Tibial nerve (tissue), 4 donors: ENCODE measurements at regions not wholly inside any gene's neighbourhood (a gene's known extent, or its start where the extent isn't known, plus 50 kb on each side); places are given as distances from the start of the nearest gene placed in this dataset.

Source experiments
- EP300 ChIP-seq, 2 donors: sonication (generic); formaldehyde crosslinking; IDR thresholded peaks; one replicate each; pipeline ENCODE4 v1.6.1; 2017; ENCODE audit warnings: antibody characterized with exemption in 2 of 2, mild to moderate bottlenecking in 1 of 2
- POLR2A ChIP-seq, 2 donors: fragments of 450-650 bp; IDR thresholded peaks; one replicate each; pipeline ENCODE4 v1.6.1; 2017; ENCODE audit warnings: antibody characterized with exemption in 2 of 2, mild to moderate bottlenecking in 2 of 2, moderate library complexity in 2 of 2
- TF ChIP-seq, protein P1 (sequence below), 5 experiments: fragments of 200-600 bp in 3 of 5; fragments of 450-650 bp in 2 of 5; sonication (generic) in 3 of 5; IDR thresholded peaks; one replicate each; pipeline ENCODE4 v1.5.1; 2016 to 2019; ENCODE audit warnings: antibody characterized with exemption in 5 of 5, mild to moderate bottlenecking in 3 of 5, moderate library complexity in 2 of 5

- TF ChIP-seq, protein P1, sequence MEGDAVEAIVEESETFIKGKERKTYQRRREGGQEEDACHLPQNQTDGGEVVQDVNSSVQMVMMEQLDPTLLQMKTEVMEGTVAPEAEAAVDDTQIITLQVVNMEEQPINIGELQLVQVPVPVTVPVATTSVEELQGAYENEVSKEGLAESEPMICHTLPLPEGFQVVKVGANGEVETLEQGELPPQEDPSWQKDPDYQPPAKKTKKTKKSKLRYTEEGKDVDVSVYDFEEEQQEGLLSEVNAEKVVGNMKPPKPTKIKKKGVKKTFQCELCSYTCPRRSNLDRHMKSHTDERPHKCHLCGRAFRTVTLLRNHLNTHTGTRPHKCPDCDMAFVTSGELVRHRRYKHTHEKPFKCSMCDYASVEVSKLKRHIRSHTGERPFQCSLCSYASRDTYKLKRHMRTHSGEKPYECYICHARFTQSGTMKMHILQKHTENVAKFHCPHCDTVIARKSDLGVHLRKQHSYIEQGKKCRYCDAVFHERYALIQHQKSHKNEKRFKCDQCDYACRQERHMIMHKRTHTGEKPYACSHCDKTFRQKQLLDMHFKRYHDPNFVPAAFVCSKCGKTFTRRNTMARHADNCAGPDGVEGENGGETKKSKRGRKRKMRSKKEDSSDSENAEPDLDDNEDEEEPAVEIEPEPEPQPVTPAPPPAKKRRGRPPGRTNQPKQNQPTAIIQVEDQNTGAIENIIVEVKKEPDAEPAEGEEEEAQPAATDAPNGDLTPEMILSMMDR (IDR thresholded peaks at IDR 0.05), result no peak
- no peak for TF ChIP-seq EP300 (IDR thresholded peaks at IDR 0.05)
- TF ChIP-seq POLR2A (IDR thresholded peaks at IDR 0.05), result no peak
Measured at GRCh38 chr6:145258122-145258521, 477.2 kb downstream of the EPM2A start.
